SK-N-SH treated with all-trans-retinoic acid at 6 μM for 48 hours (cell line): ENCODE measurements at regions not wholly inside any gene's neighbourhood (a gene's known extent, or its start where the extent isn't known, plus 50 kb on each side); places are given as distances from the start of the nearest gene placed in this dataset.

ENCODE experiments used
- ATAC-seq: fragments of 200-7000 bp; cut with Tn5 transposase; 3 replicates; pipeline ENCODE4 v1.9.1; 2020; ENCODE audit warnings: mild to moderate bottlenecking, moderate library complexity
- ARNTL ChIP-seq: fragments of 450-650 bp; formaldehyde crosslinking; IDR thresholded peaks from 2 replicates; pipeline ENCODE4 v1.5.0; 2020; ENCODE audit warnings: low read depth, mild to moderate bottlenecking, moderate library complexity, borderline replicate concordance
- BACH2 ChIP-seq: fragments of 250-450 bp; sonication (Bioruptor Pico); IDR thresholded peaks from 2 replicates; pipeline ENCODE4 v1.9.0; 2021; ENCODE audit warnings: mild to moderate bottlenecking, borderline replicate concordance
- ESRRG ChIP-seq: fragments of 250-450 bp; sonication (Bioruptor Pico); IDR thresholded peaks from 2 replicates; pipeline ENCODE4 v1.6.1; 2021; ENCODE audit warnings: mild to moderate bottlenecking
- GLIS3 ChIP-seq: fragments of 250-450 bp; sonication (Bioruptor Pico); IDR thresholded peaks from 2 replicates; pipeline ENCODE4 v1.5.0; 2020; ENCODE audit warnings: mild to moderate bottlenecking, moderate library complexity
- ISL1 ChIP-seq: fragments of 250-450 bp; sonication (Bioruptor Pico); IDR thresholded peaks from 2 replicates; pipeline ENCODE4 v2.1.2; 2022; ENCODE audit warnings: mild to moderate bottlenecking, moderate library complexity
- OSR1 ChIP-seq: fragments of 250-450 bp; sonication (Bioruptor Pico); IDR thresholded peaks from 2 replicates; pipeline ENCODE4 v1.8.0; 2022; ENCODE audit warnings: moderate library complexity, mild to moderate bottlenecking, inconsistent platforms
- PPARA ChIP-seq: fragments of 250-450 bp; sonication (Bioruptor Pico); IDR thresholded peaks from 2 replicates; pipeline ENCODE4 v1.5.0; 2020; ENCODE audit warnings: mild to moderate bottlenecking, borderline replicate concordance
- RARB ChIP-seq: fragments of 250-450 bp; sonication (Bioruptor Pico); IDR thresholded peaks from 2 replicates; pipeline ENCODE4 v1.8.0; 2021; ENCODE audit warnings: mild to moderate bottlenecking, moderate library complexity
- SNAI2 ChIP-seq: fragments of 250-450 bp; sonication (Bioruptor Pico); IDR thresholded peaks from 2 replicates; pipeline ENCODE4 v1.5.0; 2020; ENCODE audit warnings: mild to moderate bottlenecking, moderate library complexity
- TCF4 ChIP-seq: fragments of 250-450 bp; sonication (Bioruptor Pico); IDR thresholded peaks from 2 replicates; pipeline ENCODE4 v1.8.0; 2021; ENCODE audit warnings: mild to moderate bottlenecking, moderate library complexity, borderline replicate concordance
- TOX ChIP-seq: fragments of 250-450 bp; sonication (Bioruptor Pico); IDR thresholded peaks from 2 replicates; pipeline ENCODE4 v1.8.0; 2021; ENCODE audit warnings: mild to moderate bottlenecking, moderate library complexity, borderline replicate concordance
- ZC3H10 ChIP-seq: fragments of 250-450 bp; sonication (Bioruptor Pico); IDR thresholded peaks from 2 replicates; pipeline ENCODE4 v1.5.1; 2021; ENCODE audit warnings: mild to moderate bottlenecking, moderate library complexity
- ZFP3 ChIP-seq: fragments of 250-450 bp; sonication (Bioruptor Pico); IDR thresholded peaks from 2 replicates; pipeline ENCODE4 v1.5.0; 2020; ENCODE audit warnings: mild to moderate bottlenecking, moderate library complexity
- ZFP30 ChIP-seq: fragments of 450-650 bp; formaldehyde crosslinking; IDR thresholded peaks from 2 replicates; pipeline ENCODE4 v1.5.0; 2022; ENCODE audit warnings: mild to moderate bottlenecking, moderate library complexity
- ZNF565 ChIP-seq: fragments of 450-650 bp; formaldehyde crosslinking; conservative IDR thresholded peaks from 2 replicates; pipeline ENCODE4 v1.5.0; 2020; ENCODE audit warnings: low read depth, mild to moderate bottlenecking, moderate library complexity
- ZNF70 ChIP-seq: fragments of 450-650 bp; formaldehyde crosslinking; IDR thresholded peaks from 2 replicates; pipeline ENCODE4 v1.5.0; 2020; ENCODE audit warnings: mild to moderate bottlenecking, moderate library complexity
- ZNF8 ChIP-seq: fragments of 450-650 bp; formaldehyde crosslinking; IDR thresholded peaks from 2 replicates; pipeline ENCODE4 v1.5.0; 2020; ENCODE audit warnings: mild to moderate bottlenecking, moderate library complexity
- TF ChIP-seq, protein P1 (sequence below): fragments of 250-450 bp; sonication (Bioruptor Pico); IDR thresholded peaks from 2 replicates; pipeline ENCODE4 v1.5.1; 2021; ENCODE audit warnings: mild to moderate bottlenecking, moderate library complexity
- TF ChIP-seq, protein P2 (sequence below): fragments of 250-450 bp; sonication (Bioruptor Pico); IDR thresholded peaks from 2 replicates; pipeline ENCODE4 v1.8.0; 2021; ENCODE audit warnings: low read depth, mild to moderate bottlenecking, moderate library complexity, borderline replicate concordance
- TF ChIP-seq, protein P3 (sequence below): fragments of 250-450 bp; sonication (Bioruptor Pico); IDR thresholded peaks from 2 replicates; pipeline ENCODE4 v1.5.1; 2020; ENCODE audit warnings: low read depth, mild to moderate bottlenecking, moderate library complexity
- TF ChIP-seq, protein P4 (sequence below): fragments of 250-450 bp; sonication (Bioruptor Pico); IDR thresholded peaks from 2 replicates; pipeline ENCODE4 v1.8.0; 2020; ENCODE audit warnings: mild to moderate bottlenecking, moderate library complexity, borderline replicate concordance
- TF ChIP-seq, protein P5 (sequence below): fragments of 250-450 bp; sonication (Bioruptor Pico); IDR thresholded peaks from 2 replicates; pipeline ENCODE4 v1.5.0; 2020; ENCODE audit warnings: mild to moderate bottlenecking, moderate library complexity

DNA sequence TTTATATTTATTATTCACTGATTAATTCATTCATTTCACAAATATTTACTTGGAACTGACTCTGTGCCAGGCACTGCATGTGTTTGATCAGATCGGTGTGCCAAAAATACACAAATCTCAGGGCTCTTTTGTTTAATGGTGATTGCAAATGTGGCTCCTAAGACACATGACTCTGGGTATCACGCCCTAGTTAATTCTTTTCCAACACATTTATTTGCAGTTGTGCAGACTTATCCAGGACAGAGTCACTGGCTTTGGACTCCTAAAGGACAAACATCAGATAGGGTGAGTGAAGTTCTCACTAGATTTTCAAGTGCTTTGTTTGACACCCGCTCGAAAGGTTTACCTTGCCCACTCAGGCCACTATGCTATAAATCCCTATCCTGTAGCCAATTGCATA, 335.5 kb downstream of the BARHL2 start:
- ATAC-seq = no peak
- TF ChIP-seq, protein P1, sequence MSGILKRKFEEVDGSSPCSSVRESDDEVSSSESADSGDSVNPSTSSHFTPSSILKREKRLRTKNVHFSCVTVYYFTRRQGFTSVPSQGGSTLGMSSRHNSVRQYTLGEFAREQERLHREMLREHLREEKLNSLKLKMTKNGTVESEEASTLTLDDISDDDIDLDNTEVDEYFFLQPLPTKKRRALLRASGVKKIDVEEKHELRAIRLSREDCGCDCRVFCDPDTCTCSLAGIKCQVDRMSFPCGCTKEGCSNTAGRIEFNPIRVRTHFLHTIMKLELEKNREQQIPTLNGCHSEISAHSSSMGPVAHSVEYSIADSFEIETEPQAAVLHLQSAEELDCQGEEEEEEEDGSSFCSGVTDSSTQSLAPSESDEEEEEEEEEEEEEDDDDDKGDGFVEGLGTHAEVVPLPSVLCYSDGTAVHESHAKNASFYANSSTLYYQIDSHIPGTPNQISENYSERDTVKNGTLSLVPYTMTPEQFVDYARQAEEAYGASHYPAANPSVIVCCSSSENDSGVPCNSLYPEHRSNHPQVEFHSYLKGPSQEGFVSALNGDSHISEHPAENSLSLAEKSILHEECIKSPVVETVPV (CRISPR knock-in tag) = no peak
- TF ChIP-seq ZC3H10 (CRISPR knock-in tag) = no peak
- TF ChIP-seq RARB (CRISPR knock-in tag) = no peak
- no peak for TF ChIP-seq BACH2 (CRISPR knock-in tag)
- no peak for TF ChIP-seq OSR1 (CRISPR knock-in tag)
- TF ChIP-seq ZNF565 (CRISPR knock-in tag) = no peak
- TF ChIP-seq, protein P2, sequence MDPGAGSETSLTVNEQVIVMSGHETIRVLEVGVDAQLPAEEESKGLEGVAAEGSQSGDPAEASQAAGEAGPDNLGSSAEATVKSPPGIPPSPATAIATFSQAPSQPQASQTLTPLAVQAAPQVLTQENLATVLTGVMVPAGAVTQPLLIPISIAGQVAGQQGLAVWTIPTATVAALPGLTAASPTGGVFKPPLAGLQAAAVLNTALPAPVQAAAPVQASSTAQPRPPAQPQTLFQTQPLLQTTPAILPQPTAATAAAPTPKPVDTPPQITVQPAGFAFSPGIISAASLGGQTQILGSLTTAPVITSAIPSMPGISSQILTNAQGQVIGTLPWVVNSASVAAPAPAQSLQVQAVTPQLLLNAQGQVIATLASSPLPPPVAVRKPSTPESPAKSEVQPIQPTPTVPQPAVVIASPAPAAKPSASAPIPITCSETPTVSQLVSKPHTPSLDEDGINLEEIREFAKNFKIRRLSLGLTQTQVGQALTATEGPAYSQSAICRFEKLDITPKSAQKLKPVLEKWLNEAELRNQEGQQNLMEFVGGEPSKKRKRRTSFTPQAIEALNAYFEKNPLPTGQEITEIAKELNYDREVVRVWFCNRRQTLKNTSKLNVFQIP (CRISPR knock-in tag) = no peak
- TF ChIP-seq ISL1 (CRISPR knock-in tag) = no peak
- TF ChIP-seq, protein P3, sequence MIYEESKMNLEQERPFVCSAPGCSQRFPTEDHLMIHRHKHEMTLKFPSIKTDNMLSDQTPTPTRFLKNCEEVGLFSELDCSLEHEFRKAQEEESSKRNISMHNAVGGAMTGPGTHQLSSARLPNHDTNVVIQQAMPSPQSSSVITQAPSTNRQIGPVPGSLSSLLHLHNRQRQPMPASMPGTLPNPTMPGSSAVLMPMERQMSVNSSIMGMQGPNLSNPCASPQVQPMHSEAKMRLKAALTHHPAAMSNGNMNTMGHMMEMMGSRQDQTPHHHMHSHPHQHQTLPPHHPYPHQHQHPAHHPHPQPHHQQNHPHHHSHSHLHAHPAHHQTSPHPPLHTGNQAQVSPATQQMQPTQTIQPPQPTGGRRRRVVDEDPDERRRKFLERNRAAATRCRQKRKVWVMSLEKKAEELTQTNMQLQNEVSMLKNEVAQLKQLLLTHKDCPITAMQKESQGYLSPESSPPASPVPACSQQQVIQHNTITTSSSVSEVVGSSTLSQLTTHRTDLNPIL (CRISPR knock-in tag) = no peak
- no peak for TF ChIP-seq TCF4 (CRISPR knock-in tag)
- no peak for TF ChIP-seq ARNTL (CRISPR knock-in tag)
- TF ChIP-seq SNAI2 (CRISPR knock-in tag) = no peak
- TF ChIP-seq ZFP3 = no peak
- no peak for TF ChIP-seq ZNF8 (CRISPR knock-in tag)
- TF ChIP-seq TOX (CRISPR knock-in tag) = no peak
- TF ChIP-seq ZFP30 (CRISPR knock-in tag) = no peak
- TF ChIP-seq, protein P4, sequence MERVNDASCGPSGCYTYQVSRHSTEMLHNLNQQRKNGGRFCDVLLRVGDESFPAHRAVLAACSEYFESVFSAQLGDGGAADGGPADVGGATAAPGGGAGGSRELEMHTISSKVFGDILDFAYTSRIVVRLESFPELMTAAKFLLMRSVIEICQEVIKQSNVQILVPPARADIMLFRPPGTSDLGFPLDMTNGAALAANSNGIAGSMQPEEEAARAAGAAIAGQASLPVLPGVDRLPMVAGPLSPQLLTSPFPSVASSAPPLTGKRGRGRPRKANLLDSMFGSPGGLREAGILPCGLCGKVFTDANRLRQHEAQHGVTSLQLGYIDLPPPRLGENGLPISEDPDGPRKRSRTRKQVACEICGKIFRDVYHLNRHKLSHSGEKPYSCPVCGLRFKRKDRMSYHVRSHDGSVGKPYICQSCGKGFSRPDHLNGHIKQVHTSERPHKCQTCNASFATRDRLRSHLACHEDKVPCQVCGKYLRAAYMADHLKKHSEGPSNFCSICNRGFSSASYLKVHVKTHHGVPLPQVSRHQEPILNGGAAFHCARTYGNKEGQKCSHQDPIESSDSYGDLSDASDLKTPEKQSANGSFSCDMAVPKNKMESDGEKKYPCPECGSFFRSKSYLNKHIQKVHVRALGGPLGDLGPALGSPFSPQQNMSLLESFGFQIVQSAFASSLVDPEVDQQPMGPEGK (CRISPR knock-in tag) = no peak
- no peak for TF ChIP-seq ZNF70
- no peak for TF ChIP-seq ESRRG (CRISPR knock-in tag)

DNA sequence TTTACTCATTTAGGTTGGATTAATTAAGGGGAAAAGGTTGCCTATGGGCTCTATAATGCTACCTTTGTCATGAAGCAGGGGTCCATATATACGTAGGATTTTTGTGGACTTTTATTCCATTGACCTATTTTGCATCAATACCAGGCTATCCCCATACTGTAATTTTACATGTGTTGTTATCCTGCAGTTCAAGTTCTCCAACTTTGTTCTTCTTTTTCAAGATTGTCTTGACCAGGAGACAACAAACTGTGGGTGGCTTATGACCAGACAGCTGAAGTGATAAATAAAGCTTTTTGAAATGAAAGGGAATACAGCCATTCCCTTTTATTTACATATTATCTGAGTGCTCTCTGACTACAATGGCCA, 345.7 kb downstream of the BARHL2 start:
- no peak for ATAC-seq
- TF ChIP-seq TCF4 (CRISPR knock-in tag) = no peak
- no peak for TF ChIP-seq PPARA (CRISPR knock-in tag)
- TF ChIP-seq ESRRG (CRISPR knock-in tag) = no peak
- TF ChIP-seq ZNF565 (CRISPR knock-in tag) = no peak
- no peak for TF ChIP-seq ISL1 (CRISPR knock-in tag)
- no peak for TF ChIP-seq BACH2 (CRISPR knock-in tag)
- TF ChIP-seq GLIS3 (CRISPR knock-in tag) = no peak
- no peak for TF ChIP-seq ZFP30 (CRISPR knock-in tag)
- TF ChIP-seq TOX (CRISPR knock-in tag) = no peak
- TF ChIP-seq, protein P5, sequence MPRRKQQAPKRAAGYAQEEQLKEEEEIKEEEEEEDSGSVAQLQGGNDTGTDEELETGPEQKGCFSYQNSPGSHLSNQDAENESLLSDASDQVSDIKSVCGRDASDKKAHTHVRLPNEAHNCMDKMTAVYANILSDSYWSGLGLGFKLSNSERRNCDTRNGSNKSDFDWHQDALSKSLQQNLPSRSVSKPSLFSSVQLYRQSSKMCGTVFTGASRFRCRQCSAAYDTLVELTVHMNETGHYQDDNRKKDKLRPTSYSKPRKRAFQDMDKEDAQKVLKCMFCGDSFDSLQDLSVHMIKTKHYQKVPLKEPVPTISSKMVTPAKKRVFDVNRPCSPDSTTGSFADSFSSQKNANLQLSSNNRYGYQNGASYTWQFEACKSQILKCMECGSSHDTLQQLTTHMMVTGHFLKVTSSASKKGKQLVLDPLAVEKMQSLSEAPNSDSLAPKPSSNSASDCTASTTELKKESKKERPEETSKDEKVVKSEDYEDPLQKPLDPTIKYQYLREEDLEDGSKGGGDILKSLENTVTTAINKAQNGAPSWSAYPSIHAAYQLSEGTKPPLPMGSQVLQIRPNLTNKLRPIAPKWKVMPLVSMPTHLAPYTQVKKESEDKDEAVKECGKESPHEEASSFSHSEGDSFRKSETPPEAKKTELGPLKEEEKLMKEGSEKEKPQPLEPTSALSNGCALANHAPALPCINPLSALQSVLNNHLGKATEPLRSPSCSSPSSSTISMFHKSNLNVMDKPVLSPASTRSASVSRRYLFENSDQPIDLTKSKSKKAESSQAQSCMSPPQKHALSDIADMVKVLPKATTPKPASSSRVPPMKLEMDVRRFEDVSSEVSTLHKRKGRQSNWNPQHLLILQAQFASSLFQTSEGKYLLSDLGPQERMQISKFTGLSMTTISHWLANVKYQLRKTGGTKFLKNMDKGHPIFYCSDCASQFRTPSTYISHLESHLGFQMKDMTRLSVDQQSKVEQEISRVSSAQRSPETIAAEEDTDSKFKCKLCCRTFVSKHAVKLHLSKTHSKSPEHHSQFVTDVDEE = no peak
- TF ChIP-seq ARNTL (CRISPR knock-in tag) = no peak
- TF ChIP-seq ZNF8 (CRISPR knock-in tag) = no peak
- TF ChIP-seq, all 23 proteins: peak for 0
